C4-2B (cell line): ENCODE measurements at regions not wholly inside any gene's neighbourhood (a gene's known extent, or its start where the extent isn't known, plus 50 kb on each side); places are given as distances from the start of the nearest gene placed in this dataset.

ENCODE experiments used
- ZFX ChIP-seq: fragments of 450-650 bp; IDR thresholded peaks from 2 replicates; pipeline ENCODE4 v1.6.1; 2017
- TF ChIP-seq, protein P1 (sequence below): fragments of 450-650 bp; conservative IDR thresholded peaks from 2 replicates; pipeline ENCODE4 v1.5.1; 2017; ENCODE audit warnings: mild to moderate bottlenecking

DNA sequence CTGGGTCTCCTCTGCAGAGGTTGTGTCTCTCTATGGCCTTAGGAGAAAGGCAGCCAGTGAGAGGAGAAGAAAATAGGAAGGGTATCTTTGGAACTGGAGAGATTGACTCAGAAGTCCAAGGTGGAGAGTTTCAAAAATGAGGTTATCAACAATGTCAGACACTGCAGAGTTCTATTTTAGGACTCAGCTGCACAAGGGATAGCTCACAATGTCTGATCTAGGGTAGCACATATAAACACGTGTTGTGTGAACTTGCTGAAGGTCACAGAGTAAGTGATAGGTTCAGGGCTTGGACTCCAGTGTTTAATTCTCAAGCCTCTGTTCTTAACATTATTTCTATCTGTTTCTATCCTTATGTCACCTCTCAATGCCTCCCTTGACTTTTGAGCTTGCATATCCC, 305.0 kb upstream of the LARGE1 start:
- TF ChIP-seq, protein P1, sequence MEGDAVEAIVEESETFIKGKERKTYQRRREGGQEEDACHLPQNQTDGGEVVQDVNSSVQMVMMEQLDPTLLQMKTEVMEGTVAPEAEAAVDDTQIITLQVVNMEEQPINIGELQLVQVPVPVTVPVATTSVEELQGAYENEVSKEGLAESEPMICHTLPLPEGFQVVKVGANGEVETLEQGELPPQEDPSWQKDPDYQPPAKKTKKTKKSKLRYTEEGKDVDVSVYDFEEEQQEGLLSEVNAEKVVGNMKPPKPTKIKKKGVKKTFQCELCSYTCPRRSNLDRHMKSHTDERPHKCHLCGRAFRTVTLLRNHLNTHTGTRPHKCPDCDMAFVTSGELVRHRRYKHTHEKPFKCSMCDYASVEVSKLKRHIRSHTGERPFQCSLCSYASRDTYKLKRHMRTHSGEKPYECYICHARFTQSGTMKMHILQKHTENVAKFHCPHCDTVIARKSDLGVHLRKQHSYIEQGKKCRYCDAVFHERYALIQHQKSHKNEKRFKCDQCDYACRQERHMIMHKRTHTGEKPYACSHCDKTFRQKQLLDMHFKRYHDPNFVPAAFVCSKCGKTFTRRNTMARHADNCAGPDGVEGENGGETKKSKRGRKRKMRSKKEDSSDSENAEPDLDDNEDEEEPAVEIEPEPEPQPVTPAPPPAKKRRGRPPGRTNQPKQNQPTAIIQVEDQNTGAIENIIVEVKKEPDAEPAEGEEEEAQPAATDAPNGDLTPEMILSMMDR = no peak
- TF ChIP-seq ZFX = no peak
